ENCODE measurements at regions not wholly inside any gene's neighbourhood (a gene's known extent, or its start where the extent isn't known, plus 50 kb on each side); places are given as distances from the start of the nearest gene placed in this dataset.

DNA sequence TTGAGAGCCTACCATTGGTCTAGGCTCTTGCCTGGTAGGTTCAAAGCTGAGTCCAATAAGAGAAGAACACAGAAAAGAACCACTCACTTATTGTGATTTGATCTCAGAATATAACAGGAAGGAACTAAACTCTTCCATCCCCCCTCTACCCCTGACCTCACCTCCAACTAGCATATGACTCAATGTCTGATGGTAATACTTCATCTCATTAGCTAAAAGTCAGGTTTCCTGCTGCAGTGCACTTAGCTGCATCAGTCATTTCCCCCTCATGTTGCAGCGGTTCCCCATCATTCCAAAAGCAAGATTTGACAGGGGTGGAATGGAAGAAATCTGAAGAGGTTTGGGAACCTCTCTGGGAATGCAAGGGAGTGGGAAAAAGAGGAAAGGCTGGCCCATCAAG is 289.5 kb downstream of the SMARCA1 start:
- DNase-seq: no peak
- Histone ChIP-seq H3K4me3 (ENCODE audit: low read length in 2 of 2) (no peak overlapping the region), H3K9me3 (ENCODE audit: control insufficient read depth, low read length) (no peaks in the 10 kb centered on the region), H3K27me3 (ENCODE audit: control insufficient read depth in 1 of 2, insufficient read depth in 2 of 2, low read length in 1 of 2) (no peaks in the 10 kb centered on the region), H3K27ac (ENCODE audit: low read depth in 1 of 2, low read length in 2 of 2) (no peak overlapping the region), H3K36me3 (ENCODE audit: control insufficient read depth in 1 of 2, insufficient read depth in 2 of 2, low read length in 1 of 2) (no peaks in the 10 kb centered on the region), H3K4me1 (ENCODE audit: control insufficient read depth in 1 of 2, insufficient read depth in 2 of 2, low read length in 2 of 2) (no peaks in the 10 kb centered on the region)
- intact Hi-C loops (cut with DNase I): no loop called here
- ATAC-seq (ENCODE audit: low FRiP score): no peak
- WGBS, 2 donors: 33 to 68% methylated on average over 1 of the region's 1 CpG

- no peaks in the 10 kb centered on the region for H3K4me1 ChIP-seq (ENCODE audit: control insufficient read depth in 1 of 2, insufficient read depth in 2 of 2, low read length in 2 of 2)
- no peaks in the 10 kb centered on the region for H3K36me3 ChIP-seq (ENCODE audit: control insufficient read depth in 1 of 2, insufficient read depth in 2 of 2, low read length in 1 of 2)
- H3K27me3 ChIP-seq (ENCODE audit: control insufficient read depth in 1 of 2, insufficient read depth in 2 of 2, low read length in 1 of 2): no peaks in the 10 kb centered on the region
- ATAC-seq (ENCODE audit: low FRiP score): no peak
- intact Hi-C loops (cut with DNase I): no loop called here
- H3K9me3 ChIP-seq (ENCODE audit: control insufficient read depth, low read length): peaks cover 2% of the 10 kb centered on the region
- H3K27ac ChIP-seq (ENCODE audit: low read depth in 1 of 2, low read length in 2 of 2): no peak overlapping the region
- 47 to 60% methylated on average over 5 of the region's 5 CpGs for WGBS, 2 donors
- DNase-seq: no peak
- H3K4me3 ChIP-seq (ENCODE audit: low read length in 2 of 2): no peak overlapping the region
These were observed 292.3 kb downstream of the SMARCA1 start for GRCh38 chrX:129230850-129231512.

- peaks cover 2% of the 10 kb centered on the region for H3K9me3 ChIP-seq (ENCODE audit: control insufficient read depth, low read length)
- no peaks in the 10 kb centered on the region for H3K4me1 ChIP-seq (ENCODE audit: control insufficient read depth in 1 of 2, insufficient read depth in 2 of 2, low read length in 2 of 2)
- no peaks in the 10 kb centered on the region for H3K27me3 ChIP-seq (ENCODE audit: control insufficient read depth in 1 of 2, insufficient read depth in 2 of 2, low read length in 1 of 2)
- H3K27ac ChIP-seq (ENCODE audit: low read depth in 1 of 2, low read length in 2 of 2): no peak overlapping the region
- no peak overlapping the region for H3K4me3 ChIP-seq (ENCODE audit: low read length in 2 of 2)
- intact Hi-C loops (cut with DNase I): no loop called here
- ATAC-seq (ENCODE audit: low FRiP score) (no peak), DNase-seq (no peak)
- 69 to 83% methylated on average over 1 of the region's 1 CpG for WGBS, 2 donors
- H3K36me3 ChIP-seq (ENCODE audit: control insufficient read depth in 1 of 2, insufficient read depth in 2 of 2, low read length in 1 of 2): no peaks in the 10 kb centered on the region
These were observed 293.1 kb downstream of the SMARCA1 start for GRCh38 chrX:129230168-129230567.

- ATAC-seq (ENCODE audit: low FRiP score) (no peak), DNase-seq (no peak)
- 27 to 39% methylated on average over 2 of the region's 2 CpGs for WGBS, 2 donors
- no peak overlapping the region for H3K4me3 ChIP-seq (ENCODE audit: low read length in 2 of 2)
- no peaks in the 10 kb centered on the region for H3K27me3 ChIP-seq (ENCODE audit: control insufficient read depth in 1 of 2, insufficient read depth in 2 of 2, low read length in 1 of 2)
- H3K27ac ChIP-seq (ENCODE audit: low read depth in 1 of 2, low read length in 2 of 2): no peak overlapping the region
- intact Hi-C loops (cut with DNase I): no loop called here
- no peaks in the 10 kb centered on the region for H3K36me3 ChIP-seq (ENCODE audit: control insufficient read depth in 1 of 2, insufficient read depth in 2 of 2, low read length in 1 of 2)
- H3K4me1 ChIP-seq (ENCODE audit: control insufficient read depth in 1 of 2, insufficient read depth in 2 of 2, low read length in 2 of 2): no peaks in the 10 kb centered on the region
- peaks cover 2% of the 10 kb centered on the region for H3K9me3 ChIP-seq (ENCODE audit: control insufficient read depth, low read length)
These were observed 295.9 kb downstream of the SMARCA1 start for GRCh38 chrX:129227366-129227765.

GRCh38 chrX:129193357-129193756 is 329.9 kb downstream of the SMARCA1 start:
- no peaks in the 10 kb centered on the region for H3K9me3 ChIP-seq (ENCODE audit: control insufficient read depth, low read length)
- no peaks in the 10 kb centered on the region for H3K27me3 ChIP-seq (ENCODE audit: control insufficient read depth in 1 of 2, insufficient read depth in 2 of 2, low read length in 1 of 2)
- H3K4me3 ChIP-seq (ENCODE audit: low read length in 2 of 2): no peak overlapping the region
- no peaks in the 10 kb centered on the region for H3K4me1 ChIP-seq (ENCODE audit: control insufficient read depth in 1 of 2, insufficient read depth in 2 of 2, low read length in 2 of 2)
- H3K36me3 ChIP-seq (ENCODE audit: control insufficient read depth in 1 of 2, insufficient read depth in 2 of 2, low read length in 1 of 2): no peaks in the 10 kb centered on the region
- no peak overlapping the region for H3K27ac ChIP-seq (ENCODE audit: low read depth in 1 of 2, low read length in 2 of 2)
- intact Hi-C loops (cut with DNase I): no loop called here
- WGBS, 2 donors: 59 to 68% methylated on average over 4 of the region's 4 CpGs
- DNase-seq (peak in 1 of 2 donors; percentile 48), ATAC-seq (ENCODE audit: low FRiP score) (no peak)

DNA sequence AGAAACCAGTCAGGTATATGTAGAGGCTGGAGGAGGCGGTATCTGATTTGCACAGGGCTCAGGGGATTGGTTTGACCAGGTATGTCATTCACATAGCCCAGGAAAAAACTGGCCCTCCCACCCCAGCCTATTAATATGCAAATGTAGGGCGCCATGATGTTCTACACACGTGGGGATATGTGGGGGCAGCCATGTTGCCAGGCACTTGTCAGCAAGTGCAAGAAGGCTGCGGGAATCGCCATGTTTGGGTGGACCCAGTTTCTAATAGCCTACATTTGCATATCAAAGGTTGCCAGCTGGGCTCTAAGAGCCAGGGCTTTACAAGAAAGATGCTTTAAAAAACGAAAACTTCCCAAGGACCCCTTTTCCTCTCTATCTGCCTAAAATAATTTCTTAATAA is 335.1 kb downstream of the SMARCA1 start:
- intact Hi-C loops (cut with DNase I): no loop called here

GRCh38 chrX:129176710-129177109 is 346.6 kb downstream of the SMARCA1 start:
- no peak for ATAC-seq (ENCODE audit: low FRiP score)

More for the DNA sequence above, 335.1 kb downstream of the SMARCA1 start:
- no peaks in the 10 kb centered on the region for H3K27me3 ChIP-seq (ENCODE audit: control insufficient read depth in 1 of 2, insufficient read depth in 2 of 2, low read length in 1 of 2)
- no peak overlapping the region for H3K4me3 ChIP-seq (ENCODE audit: low read length in 2 of 2)
- H3K36me3 ChIP-seq (ENCODE audit: control insufficient read depth in 1 of 2, insufficient read depth in 2 of 2, low read length in 1 of 2): no peaks in the 10 kb centered on the region
- H3K27ac ChIP-seq (ENCODE audit: low read depth in 1 of 2, low read length in 2 of 2): no peak overlapping the region
- H3K4me1 ChIP-seq (ENCODE audit: control insufficient read depth in 1 of 2, insufficient read depth in 2 of 2, low read length in 2 of 2): no peaks in the 10 kb centered on the region
- WGBS, 2 donors: 32 to 70% methylated on average over 6 of the region's 6 CpGs
- no peaks in the 10 kb centered on the region for H3K9me3 ChIP-seq (ENCODE audit: control insufficient read depth, low read length)
- no peak for DNase-seq
- ATAC-seq (ENCODE audit: low FRiP score): no peak

GRCh38 chrX:129161108-129161507 is 362.2 kb downstream of the SMARCA1 start:
- no peaks in the 10 kb centered on the region for H3K27me3 ChIP-seq (ENCODE audit: control insufficient read depth in 1 of 2, insufficient read depth in 2 of 2, low read length in 1 of 2)
- DNase-seq: no peak
- intact Hi-C loops (cut with DNase I): no loop called here

More at GRCh38 chrX:129176710-129177109, 346.6 kb downstream of the SMARCA1 start:
- peaks cover 4% of the 10 kb centered on the region for H3K9me3 ChIP-seq (ENCODE audit: control insufficient read depth, low read length)
- no peak overlapping the region for H3K4me3 ChIP-seq (ENCODE audit: low read length in 2 of 2)
- H3K36me3 ChIP-seq (ENCODE audit: control insufficient read depth in 1 of 2, insufficient read depth in 2 of 2, low read length in 1 of 2): no peaks in the 10 kb centered on the region
- no peak for DNase-seq
- intact Hi-C loops (cut with DNase I): no loop called here
- H3K27me3 ChIP-seq (ENCODE audit: control insufficient read depth in 1 of 2, insufficient read depth in 2 of 2, low read length in 1 of 2): no peaks in the 10 kb centered on the region
- no peak overlapping the region for H3K27ac ChIP-seq (ENCODE audit: low read depth in 1 of 2, low read length in 2 of 2)
- no peaks in the 10 kb centered on the region for H3K4me1 ChIP-seq (ENCODE audit: control insufficient read depth in 1 of 2, insufficient read depth in 2 of 2, low read length in 2 of 2)

DNA sequence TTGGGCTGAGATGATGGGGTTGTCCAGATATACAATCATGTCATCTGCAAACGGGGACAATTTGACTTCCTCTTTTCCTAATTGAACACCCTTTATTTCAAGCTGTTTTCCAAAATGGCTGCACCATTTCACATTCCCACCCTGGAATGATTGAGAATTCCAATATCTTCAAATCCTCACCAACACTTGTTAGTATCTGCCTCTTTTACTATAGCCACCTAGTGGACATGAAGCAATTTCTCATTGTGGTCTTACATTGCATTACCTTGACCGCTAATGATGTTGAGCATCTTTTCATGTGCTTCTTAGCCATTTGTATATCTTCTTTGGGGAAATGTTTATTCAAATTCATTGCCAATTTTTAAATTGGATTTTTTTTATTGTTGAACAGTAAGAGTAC is 364.8 kb downstream of the SMARCA1 start:
- no peak overlapping the region for H3K27ac ChIP-seq (ENCODE audit: low read depth in 1 of 2, low read length in 2 of 2)
- intact Hi-C loops (cut with DNase I): no loop called here
- DNase-seq: no peak
- H3K4me3 ChIP-seq (ENCODE audit: low read length in 2 of 2): no peak overlapping the region
- ATAC-seq (ENCODE audit: low FRiP score): no peak
- H3K36me3 ChIP-seq (ENCODE audit: control insufficient read depth in 1 of 2, insufficient read depth in 2 of 2, low read length in 1 of 2): no peaks in the 10 kb centered on the region
- no peaks in the 10 kb centered on the region for H3K27me3 ChIP-seq (ENCODE audit: control insufficient read depth in 1 of 2, insufficient read depth in 2 of 2, low read length in 1 of 2)
- H3K9me3 ChIP-seq (ENCODE audit: control insufficient read depth, low read length): no peaks in the 10 kb centered on the region
- 81 to 95% methylated on average over 2 of the region's 2 CpGs for WGBS, 2 donors
- no peaks in the 10 kb centered on the region for H3K4me1 ChIP-seq (ENCODE audit: control insufficient read depth in 1 of 2, insufficient read depth in 2 of 2, low read length in 2 of 2)

More at GRCh38 chrX:129161108-129161507, 362.2 kb downstream of the SMARCA1 start:
- no peak overlapping the region for H3K27ac ChIP-seq (ENCODE audit: low read depth in 1 of 2, low read length in 2 of 2)
- no peaks in the 10 kb centered on the region for H3K4me1 ChIP-seq (ENCODE audit: control insufficient read depth in 1 of 2, insufficient read depth in 2 of 2, low read length in 2 of 2)
- H3K4me3 ChIP-seq (ENCODE audit: low read length in 2 of 2): no peak overlapping the region
- H3K9me3 ChIP-seq (ENCODE audit: control insufficient read depth, low read length): no peaks in the 10 kb centered on the region
- H3K36me3 ChIP-seq (ENCODE audit: control insufficient read depth in 1 of 2, insufficient read depth in 2 of 2, low read length in 1 of 2): no peaks in the 10 kb centered on the region
- no peak for ATAC-seq (ENCODE audit: low FRiP score)

Data from aorta (tissue), 5 donors.